Stomach (tissue), 8 donors: ENCODE measurements at regions not wholly inside any gene's neighbourhood (a gene's known extent, or its start where the extent isn't known, plus 50 kb on each side); places are given as distances from the start of the nearest gene placed in this dataset.

Experiments used
- DNase-seq, 2 donors: peaks; one replicate each; pipeline versions ENCODE4 v3.0.0 to v3.0.0-alpha.2; 2013 to 2019
- H3K27ac ChIP-seq, 5 donors: fragments of 200-600 bp in 4 of 5; sonication (generic) in 4 of 5; one replicate each; pipeline ENCODE4 v1.5.1; 2013 to 2019; ENCODE audit warnings: mild to moderate bottlenecking in 1 of 5, moderate library complexity in 1 of 5
- H3K27me3 ChIP-seq, 3 donors: fragments of 200-600 bp; sonication (generic); one replicate each; pipeline ENCODE4 v1.5.1; 2017 to 2019; ENCODE audit warnings: mixed run types in 1 of 3
- H3K36me3 ChIP-seq, 4 donors: fragments of 200-600 bp; sonication (generic); 1 replicate in 3 of 4; 2 replicates in 1 of 4; pipeline ENCODE4 v1.5.1; 2016 to 2019
- H3K4me1 ChIP-seq, 4 donors: fragments of 200-600 bp; sonication (generic); one replicate each; pipeline ENCODE4 v1.5.1; 2016 to 2019
- H3K4me3 ChIP-seq, 4 donors: fragments of 200-600 bp; sonication (generic) in 3 of 4; one replicate each; pipeline ENCODE4 v1.5.1; 2016 to 2019; ENCODE audit warnings: mild to moderate bottlenecking in 1 of 4
- H3K9me3 ChIP-seq, 4 donors: fragments of 200-600 bp; sonication (generic); one replicate each; pipeline ENCODE4 v1.5.1; 2016 to 2019
- CTCF ChIP-seq, 7 experiments: fragments of 450-650 bp in 4 of 7; fragments of 200-600 bp in 3 of 7; sonication (generic) in 3 of 7; IDR thresholded peaks; one replicate each; pipeline ENCODE4 v1.5.1; 2016 to 2019; ENCODE audit warnings: antibody characterized with exemption in 7 of 7, control low read depth in 2 of 7, mild to moderate bottlenecking in 1 of 7
- EP300 ChIP-seq: sonication (generic); formaldehyde crosslinking; IDR thresholded peaks from one replicate; pipeline ENCODE4 v1.6.1; 2017; ENCODE audit warnings: antibody characterized with exemption
- POLR2A ChIP-seq, 4 donors: fragments of 450-650 bp; IDR thresholded peaks; one replicate each; pipeline ENCODE4 v1.6.1; 2016; ENCODE audit warnings: antibody characterized with exemption in 4 of 4, control low read depth in 2 of 4, mild to moderate bottlenecking in 1 of 4, moderate library complexity in 1 of 4
- POLR2AphosphoS5 ChIP-seq, 3 donors: sonication (generic); formaldehyde crosslinking; IDR thresholded peaks; one replicate each; pipeline ENCODE4 v1.6.1; 2016; ENCODE audit warnings: antibody characterized with exemption in 3 of 3
- WGBS, 5 donors: extraction: QIAGEN DNeasy Blood & Tissue Kit in 3 of 5; methylation state at CpG; one replicate each; pipeline versions ENCODE4 v1.1.5 to v1.1.7; 2013 to 2018; 5-methylcytosine and 5-hydroxymethylcytosine counted together
- intact Hi-C: fragments of 100-400 bp; cut with DNase I; formaldehyde crosslinking; loops from one replicate; pipeline ENCODE4 v1.15.1; 2023; ENCODE audit warnings: low total_unique reads
- donor health status: healthy with polysubstance abuse.
- donor health status: Bipolar disorder and iron deficiency.
- donor health status: healthy.

- Histone ChIP-seq H3K27ac (no peak overlapping the region), H3K9me3 (no peaks in the 10 kb centered on the region), H3K4me3 (no peak overlapping the region), H3K4me1 (peaks cover 0 to 13% (median 4%) of the 10 kb centered on the region in 4 donors), H3K27me3 (no peaks in the 10 kb centered on the region), H3K36me3 (no peaks in the 10 kb centered on the region)
- 89 to 98% (median 91%) methylated on average over 3 of the region's 3 CpGs for WGBS, 5 donors
- intact Hi-C loops: no loop called here
- DNase-seq: no peak
- no peak for TF ChIP-seq POLR2A (IDR thresholded peaks at IDR 0.05)
- TF ChIP-seq POLR2AphosphoS5 (IDR thresholded peaks at IDR 0.05): no peak
- no peak for TF ChIP-seq CTCF (IDR thresholded peaks at IDR 0.05)
- no peak for TF ChIP-seq EP300
These were observed 159.9 kb upstream of the WWC1 start for GRCh38 chr5:168131519-168131918.

GRCh38 chr5:168132241-168132641, 159.2 kb upstream of the WWC1 start:
- Histone ChIP-seq H3K4me3 (no peak overlapping the region), H3K4me1 (peaks cover 0 to 20% (median 11%) of the 10 kb centered on the region in 4 donors), H3K27ac (no peak overlapping the region), H3K9me3 (no peaks in the 10 kb centered on the region), H3K27me3 (no peaks in the 10 kb centered on the region), H3K36me3 (no peaks in the 10 kb centered on the region)
- TF ChIP-seq POLR2A (IDR thresholded peaks at IDR 0.05) (no peak), EP300 (no peak), POLR2AphosphoS5 (IDR thresholded peaks at IDR 0.05) (no peak), CTCF (IDR thresholded peaks at IDR 0.05) (no peak)
- 69 to 87% (median 81%) methylated on average over 3 of the region's 3 CpGs for WGBS, 5 donors
- no peak for DNase-seq
- intact Hi-C loops: no loop called here

- peak overlapping the region in 3 of 5 donors; percentile 4 to 58 (median 34) for H3K27ac ChIP-seq
- intact Hi-C loops: no loop called here
- peaks cover 0 to 17% (median 12%) of the 10 kb centered on the region in 4 donors for H3K4me1 ChIP-seq
- no peaks in the 10 kb centered on the region for H3K27me3 ChIP-seq
- no peak overlapping the region for H3K4me3 ChIP-seq
- no peaks in the 10 kb centered on the region for H3K9me3 ChIP-seq
- no peak for TF ChIP-seq CTCF (IDR thresholded peaks at IDR 0.05)
- no peak for TF ChIP-seq EP300
- no peak for TF ChIP-seq POLR2A (IDR thresholded peaks at IDR 0.05)
- H3K36me3 ChIP-seq: no peaks in the 10 kb centered on the region
- 41 to 74% (median 55%) methylated on average over 6 of the region's 6 CpGs for WGBS, 5 donors
- DNase-seq: no peak
These were observed 155.5 kb upstream of the WWC1 start for GRCh38 chr5:168135897-168136296.

- H3K4me3 ChIP-seq: no peak overlapping the region
- H3K27me3 ChIP-seq: no peaks in the 10 kb centered on the region
- H3K27ac ChIP-seq: peak overlapping the region in 3 of 5 donors; percentile 4 to 58 (median 34)
- H3K9me3 ChIP-seq: no peaks in the 10 kb centered on the region
- DNase-seq: peak in 1 of 2 donors; percentile 84
- H3K36me3 ChIP-seq: no peaks in the 10 kb centered on the region
- WGBS, 5 donors: 21 to 45% (median 37%) methylated on average over 5 of the region's 5 CpGs
- TF ChIP-seq POLR2AphosphoS5 (IDR thresholded peaks at IDR 0.05): peak in 2 of 3 donors; percentile 30 to 70
- TF ChIP-seq POLR2A (IDR thresholded peaks at IDR 0.05): no peak
- peaks cover 0 to 17% (median 12%) of the 10 kb centered on the region in 4 donors for H3K4me1 ChIP-seq
- intact Hi-C loops: no loop called here
These were observed 155.1 kb upstream of the WWC1 start for GRCh38 chr5:168136340-168136739.

GRCh38 chr5:168137265-168137664, 154.2 kb upstream of the WWC1 start:
- TF ChIP-seq CTCF (IDR thresholded peaks at IDR 0.05) (no peak), POLR2A (IDR thresholded peaks at IDR 0.05) (no peak), EP300 (no peak), POLR2AphosphoS5 (IDR thresholded peaks at IDR 0.05) (no peak)
- 28 to 61% (median 48%) methylated on average over 2 of the region's 2 CpGs for WGBS, 5 donors
- peaks cover 0 to 17% (median 12%) of the 10 kb centered on the region in 4 donors for H3K4me1 ChIP-seq
- peak overlapping the region in 2 of 5 donors; percentile 14 to 58 for H3K27ac ChIP-seq
- intact Hi-C loops: no loop called here
- H3K9me3 ChIP-seq: no peaks in the 10 kb centered on the region
- no peaks in the 10 kb centered on the region for H3K36me3 ChIP-seq
- H3K4me3 ChIP-seq: no peak overlapping the region
- no peaks in the 10 kb centered on the region for H3K27me3 ChIP-seq
- no peak for DNase-seq
